NCI-H1930 (cell line): ENCODE measurements at regions not wholly inside any gene's neighbourhood (a gene's known extent, or its start where the extent isn't known, plus 50 kb on each side); places are given as distances from the start of the nearest gene placed in this dataset.

Source experiments
- DNase-seq, 2 experiments: peaks; one replicate each; lab custom pipeline; 2025; lab: John Stamatoyannopoulos, UW

DNA sequence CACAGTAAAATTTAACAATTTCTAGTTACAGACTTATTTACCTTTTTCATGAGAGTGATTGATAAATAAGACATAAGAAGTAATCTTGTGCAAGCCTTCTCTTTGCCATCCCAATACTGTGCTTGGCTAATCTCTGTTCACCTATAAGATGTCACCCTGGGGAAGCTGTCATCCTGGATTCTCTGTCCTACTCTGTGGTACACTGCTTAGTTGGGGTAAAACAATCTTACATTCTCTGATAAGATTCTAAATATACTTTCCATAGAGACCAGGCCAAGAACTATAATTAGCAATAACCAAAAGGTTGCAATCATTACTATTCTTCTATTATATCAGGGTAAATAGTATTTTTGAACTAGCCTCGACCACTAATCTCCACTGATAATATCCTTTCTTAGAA is 1218.3 kb upstream of the CADM2 start:
- DNase-seq, result no peak

DNA sequence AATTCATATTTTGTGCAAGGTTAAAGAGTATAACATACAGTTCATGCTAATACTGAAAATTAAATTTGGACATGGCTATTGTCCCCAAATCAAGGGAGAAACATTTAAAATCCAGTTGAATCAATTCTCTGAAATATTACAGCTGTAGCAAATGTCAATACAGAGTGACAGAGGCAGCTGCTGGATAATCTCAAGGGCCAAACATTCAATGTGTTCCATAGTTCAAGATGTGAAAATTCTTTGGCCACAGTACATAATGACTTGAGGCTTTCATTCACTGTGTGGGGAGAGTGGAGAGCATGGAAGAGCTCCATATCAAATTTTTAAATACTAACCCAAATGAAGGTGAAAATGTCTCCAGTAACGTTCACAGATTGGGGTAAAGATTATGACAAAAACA is 1192.8 kb upstream of the CADM2 start:
- no peak for DNase-seq

DNA sequence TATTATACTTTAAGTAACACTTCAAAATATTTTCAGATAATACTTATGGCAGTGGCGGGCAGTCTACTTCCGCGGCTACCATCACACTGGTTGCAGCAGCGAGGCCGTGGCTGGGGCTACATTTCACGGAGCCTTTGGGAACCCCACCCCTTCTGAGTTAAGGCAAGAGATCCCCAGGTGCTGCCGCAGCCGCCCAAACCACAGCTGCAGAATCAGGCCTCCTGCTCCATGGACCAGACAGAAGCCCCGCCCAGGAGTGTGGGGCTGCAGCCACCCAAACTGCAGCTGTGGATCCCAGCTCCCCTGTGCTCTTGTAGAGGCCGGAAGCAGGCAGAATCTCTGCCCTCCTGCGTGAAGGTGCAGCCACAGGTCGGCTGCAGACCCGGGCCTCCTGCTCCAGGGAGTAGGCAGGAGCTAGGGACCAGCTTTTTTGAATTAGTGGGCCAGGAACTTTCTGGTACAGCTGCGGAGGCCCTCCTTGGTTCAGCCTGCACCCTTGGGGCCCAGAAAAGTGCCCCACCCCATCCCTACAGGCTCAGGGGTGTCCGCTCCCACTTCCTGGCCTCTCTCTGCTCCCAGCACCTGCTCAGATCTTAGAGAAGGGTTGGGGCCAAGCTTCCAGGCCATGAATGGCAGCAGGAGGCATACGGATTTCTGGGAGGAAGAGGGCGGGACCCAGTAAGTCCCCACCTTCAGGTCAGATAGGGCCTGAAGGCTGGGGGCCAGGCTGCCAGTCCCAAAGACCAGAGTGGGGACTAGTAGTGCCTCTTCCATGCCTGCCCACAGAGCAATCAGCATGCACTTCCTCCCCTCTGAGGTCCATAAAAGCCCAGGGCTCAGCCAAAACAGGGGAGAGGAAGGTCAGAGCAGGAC is 1188.8 kb upstream of the CADM2 start:
- no peak for DNase-seq

DNA sequence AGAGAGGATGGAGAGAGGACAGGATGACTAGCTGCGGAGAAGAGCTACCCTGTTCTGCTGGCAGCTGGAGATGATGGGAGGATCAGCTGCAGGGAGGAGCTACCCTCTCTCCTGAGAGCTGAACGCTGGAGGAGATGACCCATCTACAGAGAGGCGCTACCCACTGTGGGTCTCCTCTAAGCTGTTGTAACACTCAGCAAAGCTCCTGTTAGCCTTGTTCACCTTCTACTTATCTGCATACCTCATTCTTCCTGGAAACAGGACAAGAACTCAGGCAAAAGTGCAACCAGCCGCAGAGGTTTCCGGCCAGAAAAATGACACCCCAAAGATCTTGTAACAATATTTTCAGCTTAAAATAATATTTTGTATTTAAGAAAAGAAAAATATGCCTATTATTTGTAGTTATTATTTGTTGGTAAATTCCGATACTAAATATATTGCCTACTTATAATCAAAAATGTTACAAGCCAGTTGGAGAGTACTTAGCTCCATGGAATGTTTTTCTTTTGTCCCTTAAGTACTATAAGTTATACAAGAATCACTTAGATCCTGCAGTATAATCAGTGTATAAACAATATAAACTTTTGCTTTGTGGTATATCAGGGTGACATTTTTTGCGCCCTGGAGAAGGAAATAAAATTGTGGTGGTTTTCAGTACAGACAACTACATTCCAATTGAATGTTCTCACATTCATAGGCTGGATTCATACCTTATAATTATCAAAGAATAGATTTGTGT is 1188.0 kb upstream of the CADM2 start:
- no peak for DNase-seq

DNA sequence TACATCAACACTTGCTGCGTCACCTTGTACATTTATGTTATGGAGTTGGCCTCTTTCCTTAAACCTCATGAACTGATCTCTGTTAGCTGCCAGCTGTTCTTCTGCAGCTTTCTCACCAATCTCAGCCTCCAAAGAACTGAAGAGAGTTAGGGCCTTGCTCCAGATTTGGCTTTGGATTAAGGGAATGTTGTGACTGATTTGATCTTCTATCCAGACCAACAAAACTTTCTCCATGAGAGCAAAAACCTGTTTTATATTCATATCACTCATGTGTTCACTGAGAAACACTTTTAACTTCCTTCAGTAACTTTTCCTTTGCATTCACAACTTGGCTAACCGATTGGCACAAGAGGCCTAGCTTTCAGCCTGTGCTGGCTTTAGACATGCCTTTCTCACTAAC is 1156.0 kb upstream of the CADM2 start:
- no peak for DNase-seq

DNA sequence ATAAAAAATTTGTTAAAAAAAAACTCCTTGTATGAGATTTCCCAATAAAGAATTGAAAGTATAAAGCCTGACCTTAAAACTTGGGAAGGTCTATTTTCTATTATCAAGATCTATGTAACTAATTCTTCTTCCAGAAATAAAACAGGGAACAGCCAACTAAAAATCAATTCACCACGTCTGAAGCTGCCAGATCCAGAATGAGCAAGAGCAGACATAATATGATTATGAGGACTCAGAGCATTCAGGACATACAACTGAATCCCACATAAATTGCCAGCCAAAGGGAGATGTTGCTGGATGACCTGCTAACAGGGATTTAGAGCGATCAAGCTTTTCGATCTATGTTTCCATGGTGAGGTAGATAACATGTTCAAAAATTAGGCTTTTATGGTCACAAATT is 1151.3 kb upstream of the CADM2 start:
- DNase-seq, result no peak

DNA sequence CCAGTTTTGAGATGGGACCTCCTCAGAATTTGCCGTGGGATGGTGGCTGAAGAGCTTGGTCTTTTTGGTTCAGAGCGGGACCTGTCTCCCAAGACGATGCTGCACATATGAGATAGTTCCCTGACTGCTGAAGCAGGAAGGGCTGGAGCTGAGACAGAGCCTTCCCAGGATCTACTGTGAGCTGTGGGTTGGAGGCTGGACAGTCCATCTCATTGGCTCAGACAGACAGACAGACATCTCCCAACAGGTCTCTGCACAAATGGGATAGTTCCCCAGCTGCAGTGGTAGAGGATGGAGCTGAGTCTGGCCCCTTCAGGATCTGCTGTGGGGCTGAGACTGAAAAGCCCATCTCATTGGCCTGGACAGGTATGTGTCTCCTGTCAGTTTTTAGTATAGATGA is 1145.6 kb upstream of the CADM2 start:
- no peak for DNase-seq

DNA sequence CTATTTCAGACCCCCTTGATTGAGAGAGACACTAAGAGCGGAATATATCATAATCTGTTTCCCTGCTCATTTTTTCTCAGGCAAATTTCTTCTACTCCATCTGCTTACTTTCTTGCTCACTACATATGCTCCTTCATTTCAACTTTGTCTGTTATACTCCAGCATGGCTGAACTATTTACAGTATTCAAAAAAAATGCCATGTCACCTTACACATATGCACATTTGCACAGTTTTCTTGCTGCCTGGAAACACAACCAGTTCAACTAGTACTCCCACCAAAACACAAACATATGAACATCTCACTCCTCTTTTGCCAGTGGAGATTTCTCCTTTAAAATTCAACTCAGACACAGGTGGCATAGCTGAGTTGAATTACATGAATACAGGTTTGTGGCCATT is 1142.1 kb upstream of the CADM2 start:
- DNase-seq, result no peak

DNA sequence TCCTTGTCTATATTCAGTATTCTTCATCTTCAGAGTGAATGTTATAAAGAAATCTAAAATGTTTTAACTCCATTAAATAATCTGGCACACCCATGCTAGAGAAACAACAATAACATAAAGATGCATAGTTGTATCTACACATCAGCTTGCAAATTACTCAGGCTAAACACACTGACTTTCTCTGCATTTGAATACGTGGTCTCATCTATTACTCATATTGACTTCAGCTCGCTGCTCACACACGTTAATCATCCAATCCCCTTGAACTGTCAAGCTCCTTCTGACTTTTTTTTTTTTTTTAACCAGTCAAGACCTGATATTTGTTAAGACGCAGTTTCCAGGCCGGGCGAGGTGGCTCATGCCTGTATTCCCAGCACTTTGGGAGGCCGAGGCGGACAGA is 1137.3 kb upstream of the CADM2 start:
- no peak for DNase-seq

DNA sequence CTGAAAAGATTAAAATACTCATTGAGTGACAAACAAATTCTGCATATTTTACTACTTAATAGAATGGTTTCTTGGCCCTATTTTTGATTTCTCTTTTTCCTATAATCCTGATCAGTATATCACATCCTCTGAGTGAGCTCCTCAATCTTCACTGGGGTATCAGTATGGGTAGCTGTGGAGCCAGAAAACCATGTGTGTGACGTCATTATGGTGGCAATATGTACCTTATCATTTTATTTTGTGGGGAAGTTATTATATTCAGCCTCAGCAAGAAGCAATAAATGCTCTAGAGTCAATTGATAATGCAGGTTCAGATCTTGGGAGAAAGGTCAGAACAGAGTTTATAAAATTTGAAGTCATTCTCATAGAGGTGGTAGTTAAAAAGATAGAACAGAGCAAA is 1135.7 kb upstream of the CADM2 start:
- DNase-seq, result no peak

DNA sequence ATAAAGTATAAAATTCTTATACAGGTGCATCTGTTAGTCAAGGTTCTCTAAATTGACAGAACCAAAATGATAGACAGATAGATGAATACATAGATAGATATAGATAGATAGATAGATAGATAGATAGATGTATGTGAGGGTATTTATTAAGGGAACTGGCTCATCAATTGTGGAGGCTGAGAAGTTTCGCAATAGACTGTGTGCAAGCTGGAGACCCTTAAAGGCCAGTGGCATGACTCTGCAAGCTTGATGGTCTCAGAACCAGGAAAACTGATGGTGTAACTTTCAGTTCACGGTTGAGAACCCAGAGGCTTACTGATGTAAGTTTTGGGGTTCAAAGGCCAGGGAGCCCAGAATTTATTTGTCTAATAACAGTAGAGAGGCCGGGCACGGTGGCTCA is 1123.7 kb upstream of the CADM2 start:
- no peak for DNase-seq

DNA sequence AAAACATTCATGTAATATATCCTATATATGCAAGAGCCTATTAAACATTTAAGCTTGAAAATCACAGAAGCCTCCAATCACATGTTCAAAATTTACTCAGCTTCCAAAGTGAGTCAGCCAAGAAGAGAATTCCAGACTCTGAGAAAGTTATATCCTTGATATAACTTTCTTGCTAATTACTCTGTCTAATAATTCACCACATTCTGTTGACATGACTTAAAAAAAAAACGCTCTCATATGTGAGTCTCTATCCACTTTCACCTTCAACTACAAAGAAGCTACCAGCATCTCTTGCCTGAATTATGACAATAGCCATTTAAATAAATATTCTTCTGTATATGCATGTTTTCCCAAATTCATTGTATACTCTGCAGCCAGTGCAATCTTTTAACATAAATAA is 1116.3 kb upstream of the CADM2 start:
- no peak for DNase-seq

DNA sequence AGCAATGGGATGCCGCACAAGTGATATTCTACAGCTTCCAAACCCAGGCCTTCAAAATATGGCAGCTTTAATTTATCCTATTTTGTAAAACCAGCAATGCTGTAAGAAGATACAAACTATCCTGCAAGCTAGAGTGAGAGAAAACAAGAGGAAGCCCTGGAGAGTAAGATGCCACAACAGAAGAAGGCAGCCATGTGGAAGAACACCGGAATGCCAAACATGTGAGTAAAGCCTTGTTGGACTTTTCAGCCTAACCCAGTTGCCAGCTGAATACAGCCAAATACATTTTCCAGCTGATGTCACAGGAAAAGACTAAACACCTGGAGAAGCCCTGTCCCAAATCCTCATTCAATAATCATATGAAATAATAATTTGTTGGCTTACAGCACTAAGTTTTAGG is 1115.1 kb upstream of the CADM2 start:
- DNase-seq, result no peak

DNA sequence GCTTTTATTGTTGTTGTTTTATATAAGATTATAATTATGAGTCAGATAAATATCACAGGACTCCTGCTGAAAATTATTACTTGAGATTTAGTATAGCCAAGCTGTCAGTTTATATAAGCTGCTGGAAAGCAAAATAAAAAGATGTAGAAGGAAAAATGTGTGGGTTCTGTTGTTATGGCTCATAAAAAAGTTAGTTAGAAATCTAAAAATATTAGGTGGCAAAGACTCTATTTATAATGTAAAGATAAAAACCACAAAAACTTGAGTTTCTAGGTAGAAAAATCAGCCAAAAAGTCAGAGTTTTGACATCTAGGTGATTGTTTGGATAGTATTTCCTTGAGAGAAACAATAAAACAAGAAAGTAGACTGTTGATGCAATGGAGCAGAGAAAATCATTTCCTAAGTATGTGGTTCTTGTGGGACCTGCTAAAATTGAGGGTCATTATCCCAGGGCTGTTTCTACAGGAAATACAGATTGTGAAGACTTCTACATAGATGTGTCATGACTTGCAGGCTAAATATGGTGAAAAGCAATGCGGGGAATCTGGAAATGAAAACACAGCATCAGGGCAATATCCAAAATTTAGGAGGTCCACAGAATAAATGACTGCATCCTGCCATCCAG is 1109.6 kb upstream of the CADM2 start:
- no peak for DNase-seq

DNA sequence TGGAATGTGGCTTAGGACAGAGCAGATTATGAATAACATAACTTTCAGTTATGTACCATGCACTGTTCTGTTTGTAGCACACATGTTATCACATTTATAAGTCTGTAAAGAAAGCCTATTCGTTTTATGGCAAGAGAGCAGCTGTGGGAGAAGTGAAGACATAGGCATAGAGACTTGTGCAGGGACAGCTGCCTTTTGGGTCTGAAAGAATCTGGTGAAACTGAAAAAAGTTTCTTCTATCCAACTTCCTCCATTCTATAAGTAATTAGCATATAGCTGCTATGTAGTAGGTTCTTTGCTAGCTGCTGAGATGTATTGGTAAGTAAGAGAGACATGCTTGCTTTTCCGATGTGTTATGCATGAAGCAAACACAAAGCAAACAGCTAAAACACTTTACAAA is 1095.4 kb upstream of the CADM2 start:
- DNase-seq, result no peak

DNA sequence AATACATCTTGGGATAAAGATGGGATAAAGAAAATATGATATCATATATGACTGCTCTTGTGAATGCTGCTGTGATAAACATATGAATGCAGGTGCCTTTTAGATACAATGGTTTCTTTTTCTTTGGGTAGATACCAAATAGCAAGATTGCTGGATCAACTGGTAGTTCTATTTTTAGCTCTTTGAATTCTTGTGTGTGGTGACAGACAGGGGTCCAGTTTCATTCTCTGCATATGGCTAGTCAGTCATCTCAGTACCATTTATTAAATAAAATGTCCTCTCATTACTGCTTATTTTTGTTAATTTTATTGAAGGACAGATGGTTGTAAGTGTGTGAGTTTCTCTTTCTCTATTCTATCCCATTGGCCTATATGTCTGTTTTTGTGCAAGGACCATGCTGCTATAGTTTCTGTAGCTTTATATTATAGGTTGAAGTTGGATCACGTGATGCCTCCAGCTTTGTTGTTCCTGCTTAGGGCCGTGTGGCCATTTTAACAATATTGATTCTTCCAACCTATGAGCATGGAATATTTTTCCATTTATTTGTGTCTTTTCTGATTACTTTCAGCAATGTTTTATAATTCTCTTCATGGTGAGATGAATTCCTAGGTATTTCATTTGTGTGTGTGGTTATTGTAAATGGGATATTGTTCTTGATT is 1089.8 kb upstream of the CADM2 start:
- DNase-seq, result no peak

DNA sequence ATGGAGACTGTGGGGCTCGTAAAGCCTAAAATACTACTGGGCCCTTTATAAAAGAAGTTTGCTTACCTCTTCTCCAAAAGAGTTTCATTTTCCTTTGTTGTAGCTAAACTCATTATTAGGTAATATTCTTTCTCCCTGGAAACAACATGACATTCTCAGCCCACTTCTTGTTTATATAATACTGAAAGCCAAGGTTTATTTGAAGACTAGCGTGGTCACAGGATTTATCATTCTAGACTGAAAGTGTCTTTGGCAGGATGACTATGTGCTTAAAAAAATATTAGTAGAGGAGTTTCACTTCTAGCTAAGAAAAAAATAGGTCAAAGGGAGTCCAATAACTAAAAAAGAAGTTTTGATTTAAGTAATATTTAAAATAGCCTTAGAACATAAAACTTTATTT is 1085.2 kb upstream of the CADM2 start:
- DNase-seq, result no peak

DNA sequence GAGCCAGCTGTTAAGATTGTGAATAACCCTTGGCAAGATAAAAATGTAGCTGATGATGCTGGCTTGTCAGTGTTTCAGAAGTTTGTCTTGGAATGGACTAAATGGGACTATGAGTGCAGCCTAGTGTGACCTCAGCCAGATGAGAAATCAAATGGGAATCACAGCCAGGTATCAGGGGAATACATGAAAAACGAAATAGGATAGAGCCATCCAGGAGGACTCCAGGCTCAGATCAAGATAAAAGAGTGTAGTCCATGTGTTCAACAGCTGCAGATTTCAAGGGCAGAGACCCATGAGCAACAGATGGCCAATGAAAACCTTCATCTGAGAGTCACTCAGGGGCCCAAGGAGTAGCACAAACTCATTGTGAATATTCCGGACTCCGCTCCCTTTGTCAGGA is 1080.9 kb upstream of the CADM2 start:
- no peak for DNase-seq

DNA sequence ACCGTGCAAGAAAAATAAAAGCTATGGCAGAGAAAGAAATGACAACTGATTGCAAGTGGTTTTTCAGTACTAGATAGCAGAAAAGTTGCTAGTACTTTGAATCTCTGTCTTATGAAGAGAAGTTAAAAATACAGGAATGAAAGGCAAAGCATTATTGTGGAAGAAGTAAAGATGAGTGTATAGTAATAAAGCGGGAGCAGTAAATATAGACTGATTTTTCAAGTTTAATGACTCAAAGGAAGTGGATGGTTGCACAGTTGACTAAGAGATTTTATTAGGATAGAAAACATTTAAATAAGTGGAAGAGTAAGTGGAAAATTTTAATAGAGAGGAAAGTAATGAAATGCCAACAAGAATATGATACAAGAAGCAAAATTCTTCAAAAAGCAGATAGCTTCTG is 1076.1 kb upstream of the CADM2 start:
- DNase-seq, result no peak

DNA sequence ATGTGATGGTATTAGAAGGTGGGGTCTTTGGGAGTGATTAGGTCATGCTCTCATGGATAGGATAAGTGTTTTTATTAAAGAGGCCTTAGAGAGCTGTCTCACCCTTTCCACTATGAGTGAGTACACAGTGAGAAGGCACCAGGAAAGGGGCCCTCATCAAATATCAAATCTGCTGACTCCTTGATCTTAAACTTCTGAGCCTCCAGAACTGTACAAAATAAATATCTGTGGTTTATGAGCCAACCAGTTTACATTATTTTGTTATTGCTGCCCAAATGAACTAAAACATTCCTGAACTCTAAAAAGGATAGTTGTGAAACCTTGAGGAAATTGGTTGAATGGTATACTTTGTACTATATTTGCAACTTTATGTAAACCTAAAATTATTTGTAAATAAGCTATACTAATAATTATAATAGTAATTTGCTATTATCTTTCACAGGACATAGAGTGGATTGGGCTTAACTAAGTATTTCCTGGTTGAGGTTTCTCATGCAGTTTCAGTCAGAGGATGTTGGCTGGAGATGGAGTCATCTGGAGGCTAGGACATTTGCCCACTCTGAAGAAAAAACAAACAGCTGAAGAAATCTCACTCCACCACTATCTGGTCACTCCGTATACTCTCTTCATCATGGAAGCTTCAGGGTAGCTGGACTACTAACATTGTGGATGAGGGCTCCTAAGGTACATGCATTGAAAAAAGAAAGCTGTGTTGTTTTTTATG is 1068.6 kb upstream of the CADM2 start:
- DNase-seq, result no peak

DNA sequence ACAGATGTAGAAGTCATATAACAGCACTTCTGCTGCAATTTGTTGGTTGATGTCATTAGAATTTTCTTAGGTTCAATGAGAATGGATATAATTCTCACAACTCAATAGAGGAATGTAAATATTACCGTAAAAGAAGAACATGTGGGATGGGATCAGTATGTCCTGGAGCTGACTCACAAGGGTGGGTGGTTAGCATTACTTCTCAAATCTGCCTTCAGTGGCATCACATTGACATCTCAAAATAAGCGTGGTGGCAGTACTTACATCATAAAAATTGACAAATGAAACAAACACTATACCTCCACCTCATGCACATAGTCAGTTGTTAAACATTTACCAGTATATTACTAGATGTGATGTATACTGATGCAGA is 1068.0 kb upstream of the CADM2 start:
- DNase-seq, result no peak

DNA sequence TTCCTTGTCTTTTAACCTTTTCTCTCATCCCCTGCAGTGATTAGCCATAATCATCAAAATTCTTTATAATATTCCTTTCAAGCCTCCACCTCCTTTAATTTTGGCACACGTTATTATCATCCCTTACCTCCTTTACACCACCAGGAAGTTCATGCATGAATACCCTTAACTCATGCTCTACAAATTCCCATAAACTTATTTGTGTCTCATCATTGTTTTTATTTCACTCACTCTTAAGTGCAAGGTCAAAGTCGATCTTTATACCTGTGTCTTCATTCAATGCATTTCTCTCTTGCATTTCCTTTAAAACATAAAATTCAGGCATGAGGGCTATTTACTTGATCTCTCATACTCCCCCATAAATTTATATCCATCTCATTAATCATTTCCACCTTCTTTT is 1064.6 kb upstream of the CADM2 start:
- no peak for DNase-seq
